Activated naive CD8-positive, alpha-beta T cell (primary cell): ENCODE measurements at regions not wholly inside any gene's neighbourhood (a gene's known extent, or its start where the extent isn't known, plus 50 kb on each side); places are given as distances from the start of the nearest gene placed in this dataset.

Experiments
- H3K27ac Mint-ChIP-seq: one replicate; pipeline ENCODE4 v1.8.0; 2021; ENCODE audit warnings: mixed read lengths
- H3K27me3 Mint-ChIP-seq: one replicate; pipeline ENCODE4 v1.8.0; 2021; ENCODE audit warnings: mixed read lengths
- H3K36me3 Mint-ChIP-seq: one replicate; pipeline ENCODE4 v1.8.0; 2021; ENCODE audit warnings: mixed read lengths
- H3K4me1 Mint-ChIP-seq: one replicate; pipeline ENCODE4 v1.8.0; 2021; ENCODE audit warnings: low read depth, mixed read lengths
- H3K4me3 Mint-ChIP-seq: one replicate; pipeline ENCODE4 v1.8.0; 2021; ENCODE audit warnings: mild to moderate bottlenecking, mixed read lengths
- H3K9me3 Mint-ChIP-seq: one replicate; pipeline ENCODE4 v1.8.0; 2021; ENCODE audit warnings: low read depth, mixed read lengths

DNA sequence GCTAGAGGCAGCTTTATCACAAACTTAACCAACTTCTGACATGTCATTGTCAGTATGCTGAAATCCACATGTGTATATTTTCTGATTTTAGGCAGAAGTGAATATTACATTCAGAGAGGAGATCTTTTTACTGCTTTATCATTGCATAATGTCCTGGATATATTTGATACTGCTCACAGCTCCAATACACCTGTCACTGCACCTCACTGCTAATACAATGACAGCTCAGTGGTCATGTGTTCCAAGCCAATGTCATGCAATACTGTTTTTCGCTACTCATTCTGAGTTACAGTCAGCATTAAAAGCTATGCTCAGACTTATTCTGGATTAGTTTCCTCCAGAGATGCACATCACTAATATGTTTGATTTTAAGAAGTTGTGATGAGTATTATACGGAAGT, 1604.6 kb downstream of the HACE1 start:
- Mint-ChIP-seq H3K4me1 (no peaks in the 10 kb centered on the region), H3K9me3 (peaks cover 9% of the 10 kb centered on the region), H3K4me3 (no peak overlapping the region), H3K36me3 (no peaks in the 10 kb centered on the region), H3K27me3 (no peaks in the 10 kb centered on the region), H3K27ac (no peak overlapping the region)

DNA sequence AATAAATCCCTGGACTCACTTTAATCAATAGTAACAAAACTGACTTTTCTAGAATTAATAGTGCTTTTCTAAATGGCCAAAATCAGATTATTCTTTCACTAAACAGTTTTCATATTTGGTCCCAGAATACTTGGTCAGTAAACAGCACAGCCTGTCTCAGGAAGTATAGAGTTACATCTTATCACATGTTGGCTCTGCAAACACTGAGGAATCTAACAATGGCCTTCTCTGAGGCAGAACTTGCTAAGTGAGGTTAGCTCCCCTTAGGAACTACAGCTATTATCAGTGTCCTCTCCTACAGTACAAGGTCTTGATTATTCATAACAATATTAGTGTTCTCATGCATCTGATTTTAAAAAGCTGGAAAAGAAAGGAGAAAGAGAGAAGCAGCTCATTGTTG, 1622.8 kb downstream of the HACE1 start:
- H3K27me3 Mint-ChIP-seq, result no peaks in the 10 kb centered on the region
- no peaks in the 10 kb centered on the region for H3K36me3 Mint-ChIP-seq
- no peaks in the 10 kb centered on the region for H3K4me1 Mint-ChIP-seq
- H3K4me3 Mint-ChIP-seq, result no peak overlapping the region
- H3K9me3 Mint-ChIP-seq, result peaks cover 4% of the 10 kb centered on the region
- no peak overlapping the region for H3K27ac Mint-ChIP-seq

DNA sequence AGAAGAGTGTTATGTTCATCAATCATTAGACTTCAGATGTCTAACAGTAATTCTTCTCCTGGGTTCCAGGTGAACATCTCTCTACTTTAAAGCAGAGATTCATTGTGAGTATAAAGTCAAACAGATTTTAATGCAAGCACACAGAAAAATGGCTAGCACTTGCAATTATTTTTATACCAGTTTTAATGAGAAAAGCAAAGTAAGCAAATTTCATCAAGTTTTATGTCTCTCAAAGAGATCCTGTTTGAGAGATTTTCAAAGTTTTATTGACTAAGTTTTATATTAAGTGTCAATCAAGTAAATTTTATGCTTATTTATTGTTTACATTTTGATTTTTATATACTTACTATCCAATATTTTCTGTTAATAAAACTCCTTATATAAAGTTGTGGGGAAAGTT, 1628.5 kb downstream of the HACE1 start:
- Mint-ChIP-seq H3K27me3 (no peaks in the 10 kb centered on the region), H3K9me3 (peaks cover 13% of the 10 kb centered on the region), H3K27ac (no peak overlapping the region), H3K4me3 (no peak overlapping the region), H3K4me1 (no peaks in the 10 kb centered on the region), H3K36me3 (no peaks in the 10 kb centered on the region)

DNA sequence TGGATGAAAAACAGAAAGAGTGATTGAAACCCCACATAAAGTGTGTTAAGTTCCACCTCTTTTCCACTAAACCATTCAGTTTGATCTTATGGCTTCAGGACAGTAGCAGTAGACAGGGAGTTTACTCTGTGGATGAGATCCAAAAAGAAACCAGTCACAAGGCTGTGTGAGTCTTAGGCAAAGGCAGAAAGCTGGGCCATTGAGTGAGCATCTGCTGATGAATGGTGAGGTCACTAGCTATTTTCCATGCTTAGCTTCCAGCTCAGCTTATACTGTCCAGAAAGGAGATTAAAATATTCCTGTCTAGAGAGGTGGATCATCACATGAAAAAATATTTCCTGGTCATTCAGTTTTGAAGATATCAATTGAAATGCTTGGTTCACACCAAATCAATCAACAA, 1643.9 kb downstream of the HACE1 start:
- H3K4me1 Mint-ChIP-seq, result no peaks in the 10 kb centered on the region
- no peaks in the 10 kb centered on the region for H3K36me3 Mint-ChIP-seq
- no peaks in the 10 kb centered on the region for H3K27me3 Mint-ChIP-seq
- peaks cover 10% of the 10 kb centered on the region for H3K9me3 Mint-ChIP-seq
- no peak overlapping the region for H3K27ac Mint-ChIP-seq
- H3K4me3 Mint-ChIP-seq, result no peak overlapping the region

DNA sequence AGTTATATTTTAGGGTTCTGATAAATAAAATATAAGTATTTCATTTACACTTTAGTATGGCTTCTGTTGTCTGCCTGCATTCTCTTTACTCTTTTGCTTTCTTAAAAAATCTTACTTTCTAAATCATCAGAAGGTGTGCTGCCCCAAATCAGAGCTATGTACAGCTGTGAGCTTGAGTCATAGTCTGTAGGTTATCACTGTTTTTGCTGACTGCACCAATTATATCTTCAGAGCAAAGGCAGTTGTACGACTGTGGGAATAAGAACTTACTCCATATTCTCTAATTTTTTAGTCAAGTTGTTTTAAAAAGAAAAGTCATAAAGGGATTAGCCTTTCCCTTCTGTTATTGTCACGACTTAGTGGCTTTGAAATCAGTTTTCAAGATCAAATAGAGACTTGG, 1649.0 kb downstream of the HACE1 start:
- H3K27me3 Mint-ChIP-seq, result no peaks in the 10 kb centered on the region
- H3K36me3 Mint-ChIP-seq, result no peaks in the 10 kb centered on the region

DNA sequence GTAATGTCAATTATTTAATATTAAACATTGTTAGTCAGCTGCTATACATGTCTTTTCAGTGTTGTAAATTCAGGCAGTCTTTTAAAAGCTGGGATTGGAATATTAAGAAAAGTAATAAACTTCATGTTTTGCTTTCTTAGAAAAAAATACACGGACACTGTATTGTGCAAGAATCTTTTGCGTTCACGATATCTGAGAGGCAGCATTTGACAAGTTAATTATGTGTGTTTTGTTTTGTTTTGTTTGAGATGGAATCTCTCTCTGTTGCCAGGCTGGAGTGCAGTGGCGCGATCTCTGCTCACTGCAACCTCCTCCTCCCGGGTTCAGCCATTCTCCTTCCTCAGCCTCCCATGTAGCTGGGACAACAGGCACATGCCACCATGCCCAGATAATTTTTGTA, 1661.3 kb downstream of the HACE1 start:
- Mint-ChIP-seq H3K36me3 (no peaks in the 10 kb centered on the region), H3K4me1 (no peaks in the 10 kb centered on the region), H3K9me3 (peaks cover 7% of the 10 kb centered on the region), H3K27me3 (no peaks in the 10 kb centered on the region), H3K27ac (no peak overlapping the region), H3K4me3 (no peak overlapping the region)

More for the DNA sequence above, 1649.0 kb downstream of the HACE1 start:
- Mint-ChIP-seq H3K27ac (no peak overlapping the region), H3K4me1 (no peaks in the 10 kb centered on the region), H3K9me3 (peaks cover 4% of the 10 kb centered on the region), H3K4me3 (no peak overlapping the region)

DNA sequence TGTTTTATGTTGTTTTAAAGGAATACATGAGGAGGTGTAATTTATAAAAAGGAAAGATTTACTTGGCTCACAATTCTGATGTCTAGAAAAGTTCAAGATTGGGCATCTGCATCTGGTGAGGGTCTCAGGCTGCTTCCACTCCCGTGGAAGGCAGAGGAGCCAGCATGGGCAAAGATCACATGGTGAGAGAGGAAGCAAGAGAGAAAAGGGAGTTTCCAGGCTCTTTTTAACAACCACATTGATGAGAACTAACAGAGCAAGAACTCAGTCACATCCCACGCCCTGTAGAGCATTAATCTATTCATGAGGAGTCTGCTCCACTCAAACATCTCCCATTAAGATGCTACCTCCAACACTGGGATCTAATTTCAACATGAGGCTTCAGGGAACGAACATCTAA, 1666.3 kb downstream of the HACE1 start:
- peaks cover 4% of the 10 kb centered on the region for H3K9me3 Mint-ChIP-seq
- no peaks in the 10 kb centered on the region for H3K36me3 Mint-ChIP-seq
- H3K27me3 Mint-ChIP-seq, result no peaks in the 10 kb centered on the region
- H3K27ac Mint-ChIP-seq, result no peak overlapping the region
- H3K4me1 Mint-ChIP-seq, result no peaks in the 10 kb centered on the region
- no peak overlapping the region for H3K4me3 Mint-ChIP-seq

DNA sequence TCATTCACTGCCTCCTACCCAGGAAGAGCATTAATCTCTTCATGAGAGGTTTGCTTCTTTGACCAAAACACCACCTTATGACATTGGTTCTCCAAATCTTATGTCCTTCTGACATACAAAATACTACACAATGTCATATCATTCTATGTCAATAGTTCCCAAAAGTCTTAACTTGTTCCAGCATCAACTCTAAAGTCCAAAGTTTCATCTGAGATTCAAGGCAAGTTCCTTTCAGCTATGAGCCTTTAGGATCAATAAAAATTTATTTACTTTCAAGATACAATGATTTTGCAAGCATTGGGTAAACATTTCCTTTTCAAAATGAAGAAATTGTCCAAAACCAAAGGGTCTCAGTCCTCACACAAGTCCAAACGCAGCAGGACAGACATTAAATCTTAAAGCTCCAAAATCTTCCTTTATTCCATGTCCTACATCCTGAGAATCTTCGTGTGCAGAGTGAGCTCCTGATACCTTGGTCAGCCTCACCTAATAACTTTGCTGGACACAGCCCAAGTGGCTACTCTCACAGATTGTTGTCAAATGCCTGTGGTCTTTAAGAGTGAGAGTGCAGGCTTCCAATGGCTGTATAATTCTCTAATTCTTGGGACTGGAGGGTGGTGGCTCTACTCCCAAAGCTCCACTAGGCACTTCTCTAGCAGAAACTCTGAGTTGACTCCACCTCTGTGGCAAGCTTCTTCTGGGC, 1668.2 kb downstream of the HACE1 start:
- H3K4me3 Mint-ChIP-seq, result no peak overlapping the region
- no peaks in the 10 kb centered on the region for H3K36me3 Mint-ChIP-seq
- no peak overlapping the region for H3K27ac Mint-ChIP-seq
- no peaks in the 10 kb centered on the region for H3K27me3 Mint-ChIP-seq
- H3K4me1 Mint-ChIP-seq, result no peaks in the 10 kb centered on the region
- H3K9me3 Mint-ChIP-seq, result peaks cover 4% of the 10 kb centered on the region

DNA sequence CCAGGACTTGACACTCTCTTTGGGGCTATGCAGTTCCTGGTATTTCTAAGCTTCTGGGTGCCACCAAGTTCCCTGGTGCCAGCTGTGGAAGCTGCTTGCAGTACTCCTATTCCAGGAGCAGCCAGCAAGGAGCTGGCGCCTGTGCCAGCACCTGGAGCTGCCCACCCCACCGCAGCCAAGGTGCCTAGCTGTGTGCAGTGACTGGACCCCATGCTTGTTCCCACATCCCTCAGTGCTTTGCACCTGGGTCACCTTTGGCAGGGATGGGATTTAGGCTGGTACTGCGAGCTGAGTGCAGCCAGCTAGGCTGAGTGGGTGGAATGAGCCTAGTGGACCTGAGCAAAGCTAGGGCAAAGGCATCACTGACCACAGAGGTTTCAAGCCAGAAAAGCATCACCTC, 1674.9 kb downstream of the HACE1 start:
- Mint-ChIP-seq H3K4me3 (no peak overlapping the region), H3K9me3 (no peaks in the 10 kb centered on the region), H3K27me3 (no peaks in the 10 kb centered on the region), H3K27ac (no peak overlapping the region), H3K36me3 (no peaks in the 10 kb centered on the region), H3K4me1 (no peaks in the 10 kb centered on the region)

DNA sequence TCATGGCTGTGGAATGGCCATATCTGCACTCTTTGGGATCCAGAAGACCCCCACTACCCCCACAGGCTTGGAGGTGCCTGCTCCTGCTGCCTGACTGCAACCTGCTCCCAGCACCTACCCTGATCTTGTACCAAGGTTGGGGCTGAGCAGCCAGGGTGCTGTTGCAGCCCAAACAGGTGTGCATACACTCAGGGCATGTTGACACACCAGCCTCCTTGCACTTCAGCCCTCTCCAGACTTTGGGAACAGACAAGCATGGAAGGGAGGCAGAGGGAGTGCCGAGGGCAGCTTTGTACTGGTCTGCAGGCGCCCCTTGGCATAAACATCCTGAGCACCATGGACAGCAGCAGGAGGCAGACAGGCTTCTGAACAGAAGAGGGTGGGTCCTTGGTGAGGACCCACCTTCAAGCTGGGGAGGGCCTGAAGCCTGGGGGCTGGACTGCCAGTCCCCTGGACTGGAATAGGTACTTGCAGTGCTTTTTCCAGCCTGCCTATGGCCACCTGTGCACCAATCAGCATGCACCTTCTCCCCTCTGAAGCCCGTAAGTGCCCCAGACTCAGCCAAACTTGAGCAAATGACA, 1675.8 kb downstream of the HACE1 start:
- H3K27ac Mint-ChIP-seq, result no peak overlapping the region
- H3K36me3 Mint-ChIP-seq, result no peaks in the 10 kb centered on the region
- H3K9me3 Mint-ChIP-seq, result no peaks in the 10 kb centered on the region
- no peak overlapping the region for H3K4me3 Mint-ChIP-seq
- no peaks in the 10 kb centered on the region for H3K27me3 Mint-ChIP-seq
- H3K4me1 Mint-ChIP-seq, result no peaks in the 10 kb centered on the region

DNA sequence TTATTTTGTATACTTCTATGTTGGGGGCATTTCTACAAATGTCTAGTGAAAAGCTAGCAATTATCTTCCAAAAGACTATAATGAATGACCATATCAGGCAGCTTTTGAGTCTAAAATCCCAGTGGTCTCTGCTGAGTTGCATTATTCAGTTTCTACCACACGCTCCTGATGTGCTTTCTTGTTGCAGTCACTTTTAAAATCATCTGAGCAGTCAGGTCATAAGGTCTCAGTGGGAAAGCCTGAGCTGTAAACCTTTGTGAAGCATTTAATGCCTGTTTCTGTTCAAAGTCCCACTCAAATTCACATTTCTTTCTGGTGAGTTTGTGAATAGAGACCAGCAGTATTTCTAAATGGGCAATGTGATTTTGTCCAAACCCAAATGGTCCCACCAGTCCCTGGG, 1681.5 kb downstream of the HACE1 start:
- no peaks in the 10 kb centered on the region for H3K36me3 Mint-ChIP-seq
- no peak overlapping the region for H3K27ac Mint-ChIP-seq
- no peaks in the 10 kb centered on the region for H3K4me1 Mint-ChIP-seq
- H3K27me3 Mint-ChIP-seq, result no peaks in the 10 kb centered on the region
- H3K9me3 Mint-ChIP-seq, result peaks cover 10% of the 10 kb centered on the region
- H3K4me3 Mint-ChIP-seq, result no peak overlapping the region

DNA sequence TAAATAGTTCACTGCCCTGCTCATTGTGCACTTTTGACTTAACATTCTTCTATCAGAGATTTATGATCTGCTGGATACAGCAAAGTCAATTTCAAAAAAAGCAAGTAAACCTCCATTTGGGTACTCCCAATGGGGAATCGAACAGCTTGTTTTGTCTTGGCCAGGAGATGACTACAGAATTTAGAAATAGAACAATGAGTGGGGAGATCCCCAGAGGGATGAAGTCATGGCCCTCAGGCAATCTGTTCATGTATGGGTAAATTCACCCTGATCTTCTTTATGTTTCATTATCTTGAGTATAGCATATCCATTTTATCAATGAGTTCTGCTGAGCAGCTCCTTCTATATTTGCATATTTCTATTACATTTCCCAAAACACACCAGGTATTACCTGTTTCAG, 1681.9 kb downstream of the HACE1 start:
- H3K9me3 Mint-ChIP-seq, result peaks cover 10% of the 10 kb centered on the region
- no peak overlapping the region for H3K27ac Mint-ChIP-seq
- H3K4me3 Mint-ChIP-seq, result no peak overlapping the region
- H3K4me1 Mint-ChIP-seq, result no peaks in the 10 kb centered on the region
- H3K27me3 Mint-ChIP-seq, result no peaks in the 10 kb centered on the region
- no peaks in the 10 kb centered on the region for H3K36me3 Mint-ChIP-seq

DNA sequence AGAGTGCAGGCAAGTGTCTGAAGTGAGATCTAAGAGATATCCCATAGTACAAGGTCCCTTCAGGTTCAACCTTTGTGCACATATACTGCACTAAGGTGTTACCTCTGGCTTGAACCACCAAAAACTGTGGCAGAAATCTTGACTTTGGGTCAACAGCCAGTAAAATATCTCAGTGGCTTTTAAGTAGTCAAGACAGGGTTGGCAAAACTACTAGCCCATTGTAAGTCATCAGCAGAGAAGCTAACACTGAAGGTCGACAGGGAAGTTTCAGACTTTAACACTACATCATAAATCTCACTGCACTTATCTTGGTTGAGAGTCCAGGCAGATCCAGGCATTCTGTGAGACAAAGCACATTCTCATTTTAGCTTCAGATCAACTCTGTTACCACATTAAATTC, 1684.7 kb downstream of the HACE1 start:
- H3K27ac Mint-ChIP-seq, result no peak overlapping the region
- H3K4me3 Mint-ChIP-seq, result no peak overlapping the region
- H3K4me1 Mint-ChIP-seq, result no peaks in the 10 kb centered on the region
- H3K36me3 Mint-ChIP-seq, result no peaks in the 10 kb centered on the region
- H3K9me3 Mint-ChIP-seq, result peaks cover 10% of the 10 kb centered on the region
- H3K27me3 Mint-ChIP-seq, result no peaks in the 10 kb centered on the region

DNA sequence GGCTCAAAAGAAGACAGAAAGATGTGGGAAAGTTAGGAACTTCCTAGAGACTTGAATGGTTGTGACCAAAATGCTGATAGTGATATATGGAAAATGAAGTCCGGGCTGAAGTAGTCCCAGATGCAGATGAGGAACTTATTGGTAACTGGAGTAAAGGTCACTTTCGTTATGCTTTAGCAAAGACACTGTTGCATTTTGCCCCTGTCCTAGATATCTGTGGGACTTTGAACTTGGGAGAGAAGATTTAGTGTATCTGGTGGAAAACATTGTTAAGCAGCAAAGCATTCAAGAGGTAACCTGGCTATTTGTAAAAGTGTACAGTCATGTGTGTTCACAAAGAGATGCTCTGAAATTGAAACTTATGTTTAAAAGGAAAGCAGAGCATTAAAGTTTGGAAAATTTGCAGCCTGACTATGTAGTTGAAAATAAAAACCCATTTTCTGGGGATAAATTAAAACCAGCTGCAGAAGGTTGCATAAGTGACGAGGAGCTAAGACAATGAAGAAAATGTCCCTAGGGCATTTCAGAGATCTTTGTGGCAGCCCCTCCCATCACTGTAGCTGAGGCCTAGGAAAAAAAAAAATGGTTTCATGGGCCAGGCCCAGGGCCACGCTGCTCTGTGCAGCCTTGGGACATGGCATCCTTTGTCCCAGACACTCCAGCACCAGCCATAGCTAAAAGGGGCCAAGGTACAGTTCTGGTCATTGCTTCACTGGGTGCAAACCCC, 1692.2 kb downstream of the HACE1 start:
- H3K9me3 Mint-ChIP-seq, result peaks cover 13% of the 10 kb centered on the region
- no peak overlapping the region for H3K4me3 Mint-ChIP-seq
- no peaks in the 10 kb centered on the region for H3K27me3 Mint-ChIP-seq
- H3K4me1 Mint-ChIP-seq, result no peaks in the 10 kb centered on the region
- H3K27ac Mint-ChIP-seq, result no peak overlapping the region
- no peaks in the 10 kb centered on the region for H3K36me3 Mint-ChIP-seq

DNA sequence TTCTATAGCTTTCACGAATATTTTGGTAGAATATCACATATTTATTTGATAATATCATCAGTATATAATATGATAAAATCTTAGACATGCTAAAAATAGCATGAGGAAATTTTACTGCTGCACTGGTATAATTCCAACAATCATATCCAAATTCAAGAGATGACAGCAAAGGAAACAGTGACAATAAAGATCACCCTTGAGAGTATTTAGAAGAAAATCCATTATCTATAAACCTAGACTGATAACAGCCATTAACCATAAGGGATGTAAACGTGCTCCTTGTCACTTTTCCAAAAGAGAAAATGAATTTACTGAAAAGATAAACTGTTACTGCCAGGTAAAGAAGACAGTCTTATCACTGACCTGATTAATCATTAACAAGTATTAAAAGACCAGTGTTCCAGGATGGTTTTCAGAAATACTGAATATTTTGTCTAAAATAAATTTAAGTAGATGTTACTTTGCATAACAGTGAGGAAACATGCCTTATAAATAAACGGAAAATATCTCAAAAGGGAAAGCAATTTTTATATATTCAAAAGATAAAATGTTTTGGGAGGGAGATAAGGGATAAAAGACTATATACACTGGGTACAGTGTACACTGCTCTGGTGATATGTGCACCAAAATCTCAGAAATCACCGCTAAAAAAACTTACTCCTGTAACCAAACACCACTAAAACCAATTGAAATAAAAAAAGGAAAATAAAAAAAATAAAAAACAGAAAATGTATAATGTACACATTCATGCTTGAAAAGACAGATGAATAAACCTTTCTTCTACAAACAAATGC, 1704.7 kb downstream of the HACE1 start:
- H3K27me3 Mint-ChIP-seq, result no peaks in the 10 kb centered on the region

More for the DNA sequence above, 1704.7 kb downstream of the HACE1 start:
- Mint-ChIP-seq H3K4me1 (no peaks in the 10 kb centered on the region), H3K4me3 (no peak overlapping the region), H3K27ac (no peak overlapping the region), H3K9me3 (no peaks in the 10 kb centered on the region), H3K36me3 (no peaks in the 10 kb centered on the region)
